ENCODE measurements at regions not wholly inside any gene's neighbourhood (a gene's known extent, or its start where the extent isn't known, plus 50 kb on each side); places are given as distances from the start of the nearest gene placed in this dataset.

DNA sequence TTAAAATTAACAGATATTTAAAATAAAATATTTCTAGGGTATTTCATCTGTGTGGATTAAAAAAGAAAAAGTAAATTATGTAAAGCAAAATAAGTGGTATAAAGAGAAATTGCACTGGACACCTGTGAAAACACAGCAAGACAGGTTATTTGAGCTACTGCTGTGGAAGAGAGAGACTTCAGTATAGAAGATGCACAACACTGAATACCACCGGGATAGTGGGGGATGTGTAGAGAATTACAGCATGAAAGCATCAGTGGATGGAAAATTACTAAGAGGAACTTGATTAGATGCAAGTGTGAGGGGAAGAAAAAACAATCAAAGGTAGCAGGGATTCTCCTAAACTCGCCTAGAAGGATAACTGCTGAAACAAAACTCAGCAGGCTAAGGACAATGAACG lies 1242.5 kb upstream of the GBE1 start:
- no peak overlapping the region for H4K91ac ChIP-seq (ENCODE audit: low read depth, low read length)
- no peak overlapping the region for H2BK120ac ChIP-seq (ENCODE audit: insufficient read depth, low read length, poor library complexity)
- no peak overlapping the region for H2AK5ac ChIP-seq (ENCODE audit: low read length)
- no peak overlapping the region for H3K18ac ChIP-seq (ENCODE audit: low read length)
- H3K4me2 ChIP-seq (ENCODE audit: low read length): no peak overlapping the region
- no peak overlapping the region for H3K9ac ChIP-seq (ENCODE audit: low read length)
- no peak overlapping the region for H2AFZ ChIP-seq (ENCODE audit: insufficient read depth, low read length, poor library complexity)
- no peaks in the 10 kb centered on the region for H3K79me2 ChIP-seq (ENCODE audit: control insufficient read depth, insufficient read depth, low read length, poor library complexity)
- H3K36me3 ChIP-seq (ENCODE audit: control insufficient read depth in 1 of 2, insufficient read depth in 2 of 2, low read length in 2 of 2): no peaks in the 10 kb centered on the region
- no peak overlapping the region for H4K12ac ChIP-seq (ENCODE audit: low read depth, low read length)
- no CpG with 5 or more reads among the region's 3 CpGs for WGBS (ENCODE audit: extremely low coverage, insufficient coverage, insufficient read length)
- H3K27ac ChIP-seq (ENCODE audit: low read depth, low read length): no peak overlapping the region
- H3K79me1 ChIP-seq (ENCODE audit: low read length): no peaks in the 10 kb centered on the region
- H2BK12ac ChIP-seq (ENCODE audit: low read length): no peak overlapping the region
- no peak overlapping the region for H3K23ac ChIP-seq (ENCODE audit: low read length)
- H4K8ac ChIP-seq (ENCODE audit: low read depth, low read length): no peak overlapping the region
- H2BK5ac ChIP-seq (ENCODE audit: low read depth, low read length, poor library complexity): no peak overlapping the region
- DNase-seq: no peak
- no peak overlapping the region for H3K14ac ChIP-seq (ENCODE audit: low read length)
- no peaks in the 10 kb centered on the region for H3K9me3 ChIP-seq (ENCODE audit: insufficient read depth, low read depth, low read length)
- no peak overlapping the region for H3K4ac ChIP-seq (ENCODE audit: low read depth, low read length)
- H3K27me3 ChIP-seq (ENCODE audit: insufficient read depth, low read length): no peaks in the 10 kb centered on the region
- no peaks in the 10 kb centered on the region for H3K4me1 ChIP-seq (ENCODE audit: control insufficient read depth in 1 of 2, insufficient read depth in 2 of 2, low read length in 2 of 2)
- H3K4me3 ChIP-seq (ENCODE audit: low read depth, low read length): no peak overlapping the region

DNA sequence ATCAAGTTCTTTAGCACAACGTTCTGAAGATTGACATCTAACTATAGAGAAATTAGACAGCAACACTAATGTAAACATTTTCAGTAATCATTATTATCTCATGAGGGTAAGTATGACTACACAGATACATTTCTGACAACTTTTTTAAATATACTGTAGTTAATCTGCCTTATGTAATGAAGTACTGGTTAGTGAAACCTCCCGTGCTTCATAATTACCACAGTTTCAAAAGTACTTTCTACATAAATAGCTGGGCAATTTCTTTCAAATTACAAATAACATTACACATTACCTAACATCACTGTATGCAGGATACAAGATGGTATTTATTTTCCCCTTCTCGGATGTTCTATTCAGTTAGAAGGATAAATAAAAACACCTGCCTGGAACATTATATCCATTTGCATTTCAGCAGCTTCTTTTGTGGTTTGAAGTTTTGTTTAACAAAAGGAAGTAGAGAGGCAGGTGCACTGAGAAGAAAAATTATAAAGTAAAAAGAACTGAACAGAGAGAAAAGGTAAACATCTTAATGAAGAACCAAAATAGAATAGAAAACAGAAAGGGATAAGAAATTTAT lies 1241.5 kb upstream of the GBE1 start:
- no peak overlapping the region for H2AK5ac ChIP-seq (ENCODE audit: low read length)
- no peak overlapping the region for H3K27ac ChIP-seq (ENCODE audit: low read depth, low read length)
- WGBS (ENCODE audit: extremely low coverage, insufficient coverage, insufficient read length): no CpG with 5 or more reads among the region's 3 CpGs
- no peak overlapping the region for H2AFZ ChIP-seq (ENCODE audit: insufficient read depth, low read length, poor library complexity)
- no peak overlapping the region for H2BK5ac ChIP-seq (ENCODE audit: low read depth, low read length, poor library complexity)
- H4K8ac ChIP-seq (ENCODE audit: low read depth, low read length): no peak overlapping the region
- no peak overlapping the region for H3K4me2 ChIP-seq (ENCODE audit: low read length)
- no peak overlapping the region for H3K4me3 ChIP-seq (ENCODE audit: low read depth, low read length)
- no peaks in the 10 kb centered on the region for H3K36me3 ChIP-seq (ENCODE audit: control insufficient read depth in 1 of 2, insufficient read depth in 2 of 2, low read length in 2 of 2)
- H4K91ac ChIP-seq (ENCODE audit: low read depth, low read length): no peak overlapping the region
- H3K79me2 ChIP-seq (ENCODE audit: control insufficient read depth, insufficient read depth, low read length, poor library complexity): no peaks in the 10 kb centered on the region
- no peak overlapping the region for H3K4ac ChIP-seq (ENCODE audit: low read depth, low read length)
- H3K23ac ChIP-seq (ENCODE audit: low read length): no peak overlapping the region
- H2BK120ac ChIP-seq (ENCODE audit: insufficient read depth, low read length, poor library complexity): no peak overlapping the region
- H3K14ac ChIP-seq (ENCODE audit: low read length): no peak overlapping the region
- no peak for DNase-seq
- H3K9ac ChIP-seq (ENCODE audit: low read length): no peak overlapping the region
- H3K18ac ChIP-seq (ENCODE audit: low read length): no peak overlapping the region
- H3K79me1 ChIP-seq (ENCODE audit: low read length): no peaks in the 10 kb centered on the region
- no peaks in the 10 kb centered on the region for H3K27me3 ChIP-seq (ENCODE audit: insufficient read depth, low read length)
- H4K12ac ChIP-seq (ENCODE audit: low read depth, low read length): no peak overlapping the region
- H3K9me3 ChIP-seq (ENCODE audit: insufficient read depth, low read depth, low read length): no peaks in the 10 kb centered on the region
- H2BK12ac ChIP-seq (ENCODE audit: low read length): no peak overlapping the region
- H3K4me1 ChIP-seq (ENCODE audit: control insufficient read depth in 1 of 2, insufficient read depth in 2 of 2, low read length in 2 of 2): no peaks in the 10 kb centered on the region

DNA sequence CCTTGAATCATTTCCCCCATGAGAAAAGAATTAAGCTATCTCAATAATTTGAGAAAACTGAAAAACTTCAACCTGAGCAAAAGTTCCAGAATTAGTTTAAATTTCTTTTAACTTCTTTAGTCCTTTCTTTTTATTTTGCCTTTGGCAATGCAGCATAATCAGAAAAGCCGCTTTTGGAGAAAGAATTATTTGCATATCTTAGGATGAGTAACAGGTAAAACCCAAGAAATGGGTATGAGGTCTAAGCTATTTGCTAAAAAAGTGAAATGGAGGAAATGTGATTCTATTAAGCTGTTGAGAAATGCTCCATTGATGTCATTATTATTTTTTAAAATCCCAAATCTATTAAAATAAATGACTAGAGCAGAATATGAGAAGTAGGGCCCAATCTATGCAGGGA lies 1238.3 kb upstream of the GBE1 start:
- no peak overlapping the region for H3K14ac ChIP-seq (ENCODE audit: low read length)
- no peak overlapping the region for H3K4me3 ChIP-seq (ENCODE audit: low read depth, low read length)
- no peak overlapping the region for H2BK5ac ChIP-seq (ENCODE audit: low read depth, low read length, poor library complexity)
- DNase-seq: peak in 1 of 2 donors; percentile 3
- H3K79me2 ChIP-seq (ENCODE audit: control insufficient read depth, insufficient read depth, low read length, poor library complexity): no peaks in the 10 kb centered on the region
- no peak overlapping the region for H2BK120ac ChIP-seq (ENCODE audit: insufficient read depth, low read length, poor library complexity)
- H3K4me2 ChIP-seq (ENCODE audit: low read length): no peak overlapping the region
- H3K27me3 ChIP-seq (ENCODE audit: insufficient read depth, low read length): no peaks in the 10 kb centered on the region
- no CpG with 5 or more reads among the region's 1 CpG for WGBS (ENCODE audit: extremely low coverage, insufficient coverage, insufficient read length)
- H3K4me1 ChIP-seq (ENCODE audit: control insufficient read depth in 1 of 2, insufficient read depth in 2 of 2, low read length in 2 of 2): no peaks in the 10 kb centered on the region
- H3K9ac ChIP-seq (ENCODE audit: low read length): no peak overlapping the region
- no peak overlapping the region for H4K91ac ChIP-seq (ENCODE audit: low read depth, low read length)
- no peak overlapping the region for H2AK5ac ChIP-seq (ENCODE audit: low read length)
- H3K4ac ChIP-seq (ENCODE audit: low read depth, low read length): no peak overlapping the region
- H3K27ac ChIP-seq (ENCODE audit: low read depth, low read length): no peak overlapping the region
- H3K9me3 ChIP-seq (ENCODE audit: insufficient read depth, low read depth, low read length): no peaks in the 10 kb centered on the region
- H3K79me1 ChIP-seq (ENCODE audit: low read length): no peaks in the 10 kb centered on the region
- H4K12ac ChIP-seq (ENCODE audit: low read depth, low read length): no peak overlapping the region
- no peak overlapping the region for H4K8ac ChIP-seq (ENCODE audit: low read depth, low read length)
- H2BK12ac ChIP-seq (ENCODE audit: low read length): no peak overlapping the region
- H2AFZ ChIP-seq (ENCODE audit: insufficient read depth, low read length, poor library complexity): no peak overlapping the region
- no peak overlapping the region for H3K18ac ChIP-seq (ENCODE audit: low read length)
- no peaks in the 10 kb centered on the region for H3K36me3 ChIP-seq (ENCODE audit: control insufficient read depth in 1 of 2, insufficient read depth in 2 of 2, low read length in 2 of 2)
- no peak overlapping the region for H3K23ac ChIP-seq (ENCODE audit: low read length)

DNA sequence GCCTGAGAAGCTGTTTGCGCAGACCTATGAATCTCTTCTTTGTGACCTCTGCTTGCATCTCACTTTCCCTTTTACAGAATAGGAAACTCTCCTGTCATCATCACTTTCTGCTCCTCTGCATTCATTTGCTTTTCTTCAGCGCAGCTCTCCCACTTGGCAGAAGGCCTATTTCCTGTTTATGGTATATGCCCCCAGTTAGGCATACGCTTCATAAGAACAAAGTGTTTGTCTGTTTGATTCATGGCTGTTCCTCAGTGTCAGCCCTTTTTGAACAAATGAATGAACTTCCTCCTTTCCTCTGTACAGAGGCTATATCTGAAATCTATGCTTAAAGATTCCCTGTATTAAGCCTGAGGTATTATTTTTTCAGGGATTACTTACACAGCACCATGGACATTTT lies 1216.9 kb upstream of the GBE1 start:
- H3K4ac ChIP-seq (ENCODE audit: low read depth, low read length): no peak overlapping the region
- H3K4me3 ChIP-seq (ENCODE audit: low read depth, low read length): no peak overlapping the region
- no peaks in the 10 kb centered on the region for H3K79me2 ChIP-seq (ENCODE audit: control insufficient read depth, insufficient read depth, low read length, poor library complexity)
- no peak overlapping the region for H3K14ac ChIP-seq (ENCODE audit: low read length)
- no peak overlapping the region for H2AFZ ChIP-seq (ENCODE audit: insufficient read depth, low read length, poor library complexity)
- no peaks in the 10 kb centered on the region for H3K27me3 ChIP-seq (ENCODE audit: insufficient read depth, low read length)
- no peak overlapping the region for H3K18ac ChIP-seq (ENCODE audit: low read length)
- no peaks in the 10 kb centered on the region for H3K9me3 ChIP-seq (ENCODE audit: insufficient read depth, low read depth, low read length)
- H3K4me1 ChIP-seq (ENCODE audit: control insufficient read depth in 1 of 2, insufficient read depth in 2 of 2, low read length in 2 of 2): no peaks in the 10 kb centered on the region
- H3K9ac ChIP-seq (ENCODE audit: low read length): no peak overlapping the region
- no peak overlapping the region for H4K8ac ChIP-seq (ENCODE audit: low read depth, low read length)
- H2AK5ac ChIP-seq (ENCODE audit: low read length): no peak overlapping the region
- DNase-seq: no peak
- H4K91ac ChIP-seq (ENCODE audit: low read depth, low read length): no peak overlapping the region
- no peak overlapping the region for H4K12ac ChIP-seq (ENCODE audit: low read depth, low read length)
- no peak overlapping the region for H2BK12ac ChIP-seq (ENCODE audit: low read length)
- H2BK120ac ChIP-seq (ENCODE audit: insufficient read depth, low read length, poor library complexity): no peak overlapping the region
- no peak overlapping the region for H3K4me2 ChIP-seq (ENCODE audit: low read length)
- H3K79me1 ChIP-seq (ENCODE audit: low read length): no peaks in the 10 kb centered on the region
- H3K23ac ChIP-seq (ENCODE audit: low read length): no peak overlapping the region
- no peak overlapping the region for H3K27ac ChIP-seq (ENCODE audit: low read depth, low read length)
- H3K36me3 ChIP-seq (ENCODE audit: control insufficient read depth in 1 of 2, insufficient read depth in 2 of 2, low read length in 2 of 2): no peaks in the 10 kb centered on the region
- WGBS (ENCODE audit: extremely low coverage, insufficient coverage, insufficient read length): no CpG with 5 or more reads among the region's 3 CpGs
- H2BK5ac ChIP-seq (ENCODE audit: low read depth, low read length, poor library complexity): no peak overlapping the region

All from trophoblast cell (in vitro differentiated cells and primary cell).